ENCODE measurements at regions not wholly inside any gene's neighbourhood (a gene's known extent, or its start where the extent isn't known, plus 50 kb on each side); places are given as distances from the start of the nearest gene placed in this dataset.
A peak's percentile ranks its signal among the peaks of the same experiment; 100 is the strongest.

DNA sequence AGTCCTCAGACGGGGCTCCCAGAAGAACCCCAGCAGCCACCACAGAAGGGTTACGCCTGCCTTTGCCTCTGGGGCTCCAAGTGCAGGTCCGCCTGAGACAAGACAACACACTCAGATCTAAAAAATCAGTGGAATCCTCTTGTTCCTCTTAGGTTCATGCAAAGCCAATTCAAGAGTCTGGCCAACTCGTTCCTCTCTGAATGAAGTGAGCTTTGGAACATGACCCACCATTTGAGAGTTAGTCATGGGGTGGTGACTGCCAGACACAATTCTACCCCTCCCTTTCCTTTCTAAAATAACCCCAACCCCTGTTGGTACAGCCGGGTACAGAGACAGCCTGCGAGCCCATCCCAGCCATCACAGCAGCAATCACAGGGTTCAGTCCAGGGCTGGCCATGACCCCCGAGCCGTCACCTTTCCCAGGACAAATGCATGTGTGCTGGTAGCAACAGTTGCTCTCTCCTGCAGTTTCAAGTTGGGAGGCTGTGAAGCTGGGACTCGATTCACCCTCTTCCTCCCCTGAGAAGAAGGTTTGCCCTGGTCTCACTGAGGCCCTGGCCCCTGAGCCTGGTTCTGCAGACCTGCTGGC is 183.1 kb upstream of the SH3BP4 start:
- ATAC-seq (no peak), DNase-seq (no peak)
- no peak for TF ChIP-seq CTCF (IDR thresholded peaks at IDR 0.05)
- intact Hi-C loops (cut with DNase I) = no loop called here
- H3K4me3 ChIP-seq = no peak overlapping the region
- H3K27ac ChIP-seq = no peak overlapping the region
- no peaks in the 10 kb centered on the region for H3K36me3 ChIP-seq
- H3K9me3 ChIP-seq = no peaks in the 10 kb centered on the region
- no peaks in the 10 kb centered on the region for H3K4me1 ChIP-seq
- H3K27me3 ChIP-seq = no peaks in the 10 kb centered on the region

- no peak overlapping the region for H3K27ac ChIP-seq
- ATAC-seq (no peak), DNase-seq (no peak)
- H3K36me3 ChIP-seq = no peaks in the 10 kb centered on the region
- intact Hi-C loops (cut with DNase I) = no loop called here
- H3K9me3 ChIP-seq = peaks cover 0 to 2% of the 10 kb centered on the region in 2 donors
- TF ChIP-seq CTCF (IDR thresholded peaks at IDR 0.05) = no peak
- H3K4me3 ChIP-seq = no peak overlapping the region
- H3K4me1 ChIP-seq = no peaks in the 10 kb centered on the region
- no peaks in the 10 kb centered on the region for H3K27me3 ChIP-seq
These were observed 186.5 kb upstream of the SH3BP4 start for GRCh38 chr2:234765279-234765678.

DNA sequence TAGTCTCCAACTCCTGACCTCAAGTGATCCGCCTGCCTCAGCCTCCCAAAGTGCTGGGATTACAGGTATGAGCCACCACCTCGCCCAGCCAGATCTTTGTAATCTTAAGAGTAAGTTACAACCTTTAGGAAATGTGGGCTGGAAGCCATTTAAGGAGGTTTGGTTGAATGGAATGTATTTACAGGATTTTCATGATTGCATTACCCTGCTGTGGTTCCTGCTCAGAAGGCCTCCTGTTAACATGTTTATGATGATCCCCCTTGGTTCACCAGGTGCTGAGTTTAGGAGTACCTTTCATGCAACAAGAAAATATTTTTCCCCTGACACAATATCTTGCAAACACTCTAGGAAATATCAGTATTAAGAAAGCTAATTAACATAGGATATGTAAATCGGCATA is 187.4 kb upstream of the SH3BP4 start:
- no peak for DNase-seq
- Histone ChIP-seq H3K4me1 (no peaks in the 10 kb centered on the region), H3K27me3 (no peaks in the 10 kb centered on the region), H3K27ac (no peak overlapping the region), H3K36me3 (no peaks in the 10 kb centered on the region), H3K4me3 (no peak overlapping the region), H3K9me3 (peaks cover 0 to 2% of the 10 kb centered on the region in 2 donors)
- intact Hi-C loops (cut with DNase I) = no loop called here
- TF ChIP-seq CTCF (IDR thresholded peaks at IDR 0.05) = no peak
- ATAC-seq = no peak

DNA sequence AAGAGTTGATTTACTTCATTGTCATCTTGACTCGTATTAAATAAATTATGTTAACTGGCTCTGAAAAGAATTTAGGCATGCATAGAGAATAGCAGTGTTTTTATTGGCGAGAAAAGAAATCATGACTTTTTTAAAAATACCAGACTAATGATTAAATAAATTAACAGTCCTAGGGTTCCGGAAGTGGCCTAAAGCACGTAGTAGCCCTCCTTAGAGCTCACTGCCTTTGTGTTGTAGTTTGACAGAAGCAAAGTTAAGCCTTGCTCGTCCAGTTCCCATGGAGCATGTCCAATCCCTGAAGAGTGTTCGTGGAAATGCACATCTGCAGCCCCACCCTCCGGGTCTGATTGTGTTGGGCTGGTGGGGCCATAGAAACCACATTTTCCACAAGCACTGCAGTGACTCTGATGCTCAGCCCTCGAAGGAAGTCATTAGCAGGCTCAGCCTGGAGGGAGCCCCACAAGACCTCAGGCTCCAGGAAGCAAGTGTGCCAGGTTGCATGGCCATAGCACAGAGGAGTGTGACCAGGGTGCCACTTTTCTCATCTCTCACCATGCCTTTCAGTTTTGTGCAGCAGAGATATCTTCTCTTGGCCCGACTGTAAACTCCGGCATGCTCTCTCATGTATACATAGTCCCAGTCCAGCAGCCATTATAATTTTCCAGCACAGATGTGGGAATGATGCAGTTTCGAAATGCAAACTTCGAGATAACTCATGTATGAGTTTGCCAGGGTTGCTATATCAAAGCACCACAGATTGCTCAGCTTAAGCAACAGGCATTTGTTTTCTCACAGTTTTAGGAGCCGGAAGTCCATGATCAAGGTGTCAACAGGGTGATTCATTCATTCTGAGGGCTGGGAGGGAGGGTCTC is 188.6 kb upstream of the SH3BP4 start:
- TF ChIP-seq CTCF (IDR thresholded peaks at IDR 0.05) = no peak
- DNase-seq (peak in 2 of 4 donors; percentile 55 to 57), ATAC-seq (peak; percentile 58)
- intact Hi-C loops (cut with DNase I) = no loop called here
- Histone ChIP-seq H3K27me3 (no peaks in the 10 kb centered on the region), H3K4me3 (no peak overlapping the region), H3K36me3 (no peaks in the 10 kb centered on the region), H3K4me1 (no peaks in the 10 kb centered on the region), H3K27ac (no peak overlapping the region), H3K9me3 (peaks cover 0 to 2% of the 10 kb centered on the region in 2 donors)

DNA sequence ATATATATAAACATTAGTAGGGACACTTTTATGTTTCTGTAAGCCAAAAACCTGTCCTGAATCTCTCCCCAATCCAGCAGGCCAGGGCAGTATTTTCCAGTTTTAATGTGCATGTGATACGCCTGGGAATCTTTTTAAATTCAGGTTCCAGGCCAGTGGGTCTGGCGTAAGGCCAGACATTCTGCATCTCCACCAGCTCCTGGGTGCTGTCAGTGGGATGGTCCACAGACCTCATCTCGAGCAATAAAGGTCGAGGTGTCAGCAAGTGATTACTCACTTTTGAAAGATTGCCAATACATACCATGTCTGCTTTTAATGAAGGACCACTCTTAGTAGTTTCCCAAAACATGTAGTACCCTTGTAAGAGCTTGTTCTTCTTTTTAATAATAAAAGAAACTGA is 189.9 kb upstream of the SH3BP4 start:
- H3K4me1 ChIP-seq = no peaks in the 10 kb centered on the region
- intact Hi-C loops (cut with DNase I) = no loop called here
- no peak overlapping the region for H3K4me3 ChIP-seq
- ATAC-seq = no peak
- H3K27ac ChIP-seq = no peak overlapping the region
- no peak for DNase-seq
- H3K36me3 ChIP-seq = no peaks in the 10 kb centered on the region
- peaks cover 0 to 2% of the 10 kb centered on the region in 2 donors for H3K9me3 ChIP-seq
- no peaks in the 10 kb centered on the region for H3K27me3 ChIP-seq
- TF ChIP-seq CTCF (IDR thresholded peaks at IDR 0.05) = no peak

Data from left lung (tissue), 4 donors.